Epithelial cell of esophagus (primary cell): ENCODE measurements at regions not wholly inside any gene's neighbourhood (a gene's known extent, or its start where the extent isn't known, plus 50 kb on each side); places are given as distances from the start of the nearest gene placed in this dataset.

ENCODE experiments used
- DNase-seq: peaks from one replicate; pipeline ENCODE4 v3.0.0; 2010; ENCODE audit warnings: low read depth
- H3K4me3 ChIP-seq: 2 replicates; pipeline ENCODE4 v1.5.1; 2011; ENCODE audit warnings: mild to moderate bottlenecking, low read length, control low read depth
- TF ChIP-seq, protein P1 (sequence below): IDR thresholded peaks from 2 replicates; pipeline ENCODE4 v1.5.1; 2011; ENCODE audit warnings: low read depth, mild to moderate bottlenecking, low read length, control low read depth, inconsistent platforms; ENCODE audit not compliant: insufficient read depth; ENCODE audit errors: missing control alignments

DNA sequence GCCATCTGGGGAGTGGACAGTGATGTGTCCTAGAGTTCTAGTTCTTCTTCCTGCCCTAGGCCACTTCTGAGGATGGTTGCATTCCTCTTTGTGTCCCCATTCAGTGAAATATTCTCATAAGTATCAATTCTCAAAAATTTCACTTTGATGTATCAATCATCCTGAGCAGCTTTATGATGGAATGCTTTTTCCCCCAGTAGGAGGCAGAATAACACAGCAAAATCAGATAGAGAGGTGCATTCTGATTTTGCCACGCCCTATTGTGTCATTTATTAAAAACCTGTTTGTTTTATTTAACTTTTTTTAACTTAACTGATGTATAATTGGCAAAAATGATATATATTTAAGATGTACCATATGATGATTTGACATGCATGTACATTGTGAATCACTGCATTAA is 656.0 kb upstream of the GRM7 start:
- no peak for DNase-seq
- TF ChIP-seq, protein P1, sequence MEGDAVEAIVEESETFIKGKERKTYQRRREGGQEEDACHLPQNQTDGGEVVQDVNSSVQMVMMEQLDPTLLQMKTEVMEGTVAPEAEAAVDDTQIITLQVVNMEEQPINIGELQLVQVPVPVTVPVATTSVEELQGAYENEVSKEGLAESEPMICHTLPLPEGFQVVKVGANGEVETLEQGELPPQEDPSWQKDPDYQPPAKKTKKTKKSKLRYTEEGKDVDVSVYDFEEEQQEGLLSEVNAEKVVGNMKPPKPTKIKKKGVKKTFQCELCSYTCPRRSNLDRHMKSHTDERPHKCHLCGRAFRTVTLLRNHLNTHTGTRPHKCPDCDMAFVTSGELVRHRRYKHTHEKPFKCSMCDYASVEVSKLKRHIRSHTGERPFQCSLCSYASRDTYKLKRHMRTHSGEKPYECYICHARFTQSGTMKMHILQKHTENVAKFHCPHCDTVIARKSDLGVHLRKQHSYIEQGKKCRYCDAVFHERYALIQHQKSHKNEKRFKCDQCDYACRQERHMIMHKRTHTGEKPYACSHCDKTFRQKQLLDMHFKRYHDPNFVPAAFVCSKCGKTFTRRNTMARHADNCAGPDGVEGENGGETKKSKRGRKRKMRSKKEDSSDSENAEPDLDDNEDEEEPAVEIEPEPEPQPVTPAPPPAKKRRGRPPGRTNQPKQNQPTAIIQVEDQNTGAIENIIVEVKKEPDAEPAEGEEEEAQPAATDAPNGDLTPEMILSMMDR: no peak
- H3K4me3 ChIP-seq: no peak overlapping the region

DNA sequence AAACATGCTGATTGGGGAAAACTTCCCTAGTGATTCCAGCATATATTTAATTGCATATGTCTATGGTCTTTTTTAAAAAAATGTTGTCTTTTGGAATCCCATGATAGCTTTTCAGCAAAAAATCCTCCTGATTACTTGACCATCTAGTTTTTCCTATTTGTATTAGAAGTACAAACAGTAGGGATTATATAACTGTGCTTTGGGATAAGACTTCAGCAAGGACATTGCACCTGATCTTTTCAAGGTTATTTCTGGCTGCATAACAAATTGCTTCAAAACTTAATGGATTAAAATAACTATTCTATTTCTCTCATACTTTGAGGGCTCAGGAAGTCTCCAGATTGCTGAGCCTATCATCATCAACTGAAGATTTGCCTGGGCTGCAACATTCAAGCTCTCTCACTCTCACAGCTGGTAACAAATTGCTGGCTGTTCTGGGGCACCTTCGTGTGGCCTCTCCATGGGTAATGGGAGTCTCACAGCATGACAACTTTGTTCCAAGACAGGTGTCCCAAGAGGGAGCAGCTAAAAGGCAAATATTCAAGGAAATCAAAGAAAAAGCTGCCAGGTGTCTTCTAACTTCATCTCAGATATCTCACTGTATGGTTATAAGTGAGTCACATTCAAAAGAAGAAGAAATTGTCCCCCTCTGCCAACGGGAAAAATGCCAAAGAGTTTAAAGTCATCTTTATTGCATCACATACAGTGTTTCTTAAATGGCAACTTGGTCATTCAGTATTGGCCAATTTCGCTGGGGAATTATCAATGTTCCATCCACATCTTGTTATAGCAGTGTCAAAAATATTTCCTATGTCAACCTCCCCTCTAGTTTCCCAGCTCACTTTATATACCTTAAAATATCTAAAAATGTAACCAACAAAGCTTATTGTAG is 644.5 kb upstream of the GRM7 start:
- TF ChIP-seq, protein P1: no peak
- DNase-seq: no peak
- no peak overlapping the region for H3K4me3 ChIP-seq

DNA sequence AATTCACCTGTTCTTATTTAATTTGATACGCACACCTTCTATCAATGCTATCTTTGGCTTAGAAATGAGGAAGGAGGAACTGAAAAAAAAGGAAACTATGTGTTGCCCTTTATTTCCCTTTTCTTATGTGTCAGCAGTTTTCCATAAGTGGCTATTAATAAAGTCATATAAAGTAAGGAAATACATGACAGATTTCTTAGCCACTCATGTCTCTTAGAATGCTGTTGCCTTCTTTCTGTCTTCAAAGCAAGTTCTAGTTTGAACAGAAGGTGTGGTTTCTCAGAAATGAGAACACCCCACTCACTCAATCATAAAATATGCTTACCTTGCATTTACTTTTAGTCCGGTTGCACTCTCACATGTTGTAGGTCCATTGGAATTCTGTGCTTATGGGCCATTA is 640.5 kb upstream of the GRM7 start:
- no peak for DNase-seq
- no peak overlapping the region for H3K4me3 ChIP-seq
- TF ChIP-seq, protein P1: no peak

DNA sequence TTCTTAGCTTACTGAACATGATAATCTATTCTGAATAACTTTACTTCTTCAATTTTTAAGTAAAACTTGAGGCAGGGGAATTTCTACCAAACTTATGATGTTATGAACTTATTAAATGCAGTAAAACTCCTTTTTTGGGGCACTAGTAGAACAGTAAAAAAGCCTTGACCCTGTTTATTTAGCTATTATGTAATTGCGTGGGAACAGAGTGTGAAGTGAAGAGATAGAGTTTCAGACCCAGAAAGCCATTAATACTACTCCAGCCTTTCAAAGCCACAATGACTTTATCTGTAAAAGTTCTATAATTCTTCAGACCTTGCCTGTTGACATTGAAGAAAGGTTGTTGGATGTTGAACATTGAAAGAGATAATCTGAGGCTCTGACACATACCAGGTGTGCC is 638.8 kb upstream of the GRM7 start:
- no peak for DNase-seq
- no peak overlapping the region for H3K4me3 ChIP-seq
- TF ChIP-seq, protein P1: no peak

DNA sequence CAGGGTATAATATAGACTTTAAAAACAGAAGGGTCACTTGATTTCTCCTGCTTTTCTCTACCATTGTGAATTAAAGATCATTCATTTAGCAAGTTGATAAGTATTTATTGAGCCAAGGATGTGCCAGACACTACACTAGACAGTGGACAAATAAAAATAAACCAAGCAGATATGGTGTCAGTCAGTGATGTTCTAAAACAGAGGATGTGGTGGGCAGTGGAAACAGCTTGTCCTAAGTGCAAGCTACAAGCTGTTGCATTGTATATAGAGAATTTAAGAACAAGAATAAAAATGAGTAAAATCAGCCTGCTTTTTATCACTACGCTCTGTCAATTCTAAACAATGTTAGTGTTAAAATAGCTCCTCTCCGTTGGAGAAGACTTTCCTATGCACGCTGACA is 637.3 kb upstream of the GRM7 start:
- no peak overlapping the region for H3K4me3 ChIP-seq
- no peak for DNase-seq
- TF ChIP-seq, protein P1: no peak

DNA sequence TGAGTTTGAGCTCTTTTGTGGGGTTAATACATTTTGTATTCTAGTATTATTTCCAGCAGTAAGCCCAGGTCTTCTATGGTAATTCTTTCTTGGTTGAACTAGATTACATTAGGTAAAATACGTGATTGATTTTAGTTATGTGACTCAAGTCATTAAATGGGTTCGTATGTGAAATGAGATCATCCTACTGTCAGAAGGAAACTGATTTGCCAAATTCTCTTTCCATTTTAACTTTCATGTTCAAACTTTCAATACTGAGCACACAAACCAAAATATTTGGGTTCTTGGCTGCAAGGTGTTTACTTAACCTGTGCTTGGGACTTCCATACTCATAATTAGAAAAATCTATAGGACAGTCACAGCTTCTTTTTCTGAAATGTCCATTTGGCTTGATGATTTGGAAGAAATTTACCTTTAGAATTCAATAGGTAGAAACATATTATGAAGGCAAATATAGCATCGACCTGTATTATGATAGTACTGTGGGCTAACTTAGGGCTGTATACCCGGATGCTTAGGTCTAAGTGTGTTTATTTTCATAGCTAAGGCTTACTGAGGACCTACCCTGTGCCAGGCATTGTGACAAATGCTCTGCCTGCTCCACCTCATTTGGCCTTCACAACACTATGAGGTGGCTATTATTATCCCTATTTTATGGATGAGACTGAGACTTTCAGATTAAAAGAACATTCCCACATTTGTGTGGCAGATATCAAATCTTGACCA is 631.8 kb upstream of the GRM7 start:
- TF ChIP-seq, protein P1: no peak
- no peak overlapping the region for H3K4me3 ChIP-seq
- DNase-seq: no peak
